NCI-H524 (cell line): ENCODE measurements at regions not wholly inside any gene's neighbourhood (a gene's known extent, or its start where the extent isn't known, plus 50 kb on each side); places are given as distances from the start of the nearest gene placed in this dataset.

Source experiments
- DNase-seq, 2 experiments: peaks; one replicate each; lab custom pipeline; 2025; lab: John Stamatoyannopoulos, UW

- DNase-seq = no peak
These were observed 352.2 kb downstream of the IDS start for GRCh38 chrX:149152941-149153340.

- DNase-seq = no peak
These were observed 353.0 kb downstream of the IDS start for GRCh38 chrX:149151805-149152757.

- no peak for DNase-seq
These were observed 359.2 kb downstream of the IDS start for GRCh38 chrX:149145845-149146285.

- DNase-seq = no peak
These were observed 373.3 kb downstream of the IDS start for GRCh38 chrX:149131774-149132173.

- DNase-seq = no peak
These were observed 375.3 kb downstream of the IDS start for GRCh38 chrX:149129767-149130166.

- no peak for DNase-seq
These were observed 380.5 kb downstream of the IDS start for GRCh38 chrX:149124526-149125108.

GRCh38 chrX:149121206-149121920 is 383.7 kb downstream of the IDS start:
- DNase-seq = no peak

- DNase-seq = no peak
These were observed 384.6 kb downstream of the IDS start for GRCh38 chrX:149120459-149120858.

GRCh38 chrX:149114874-149115273 is 390.2 kb downstream of the IDS start:
- DNase-seq = no peak

- DNase-seq = no peak
These were observed 391.1 kb downstream of the IDS start for GRCh38 chrX:149114001-149114400.

GRCh38 chrX:149097786-149098185 is 407.3 kb downstream of the IDS start:
- DNase-seq = no peak

- DNase-seq = no peak
These were observed 412.9 kb downstream of the IDS start for GRCh38 chrX:149092179-149092578.

- no peak for DNase-seq
These were observed 425.2 kb downstream of the IDS start for GRCh38 chrX:149079805-149080406.

GRCh38 chrX:149074398-149074797 is 430.7 kb downstream of the IDS start:
- DNase-seq = no peak

- no peak for DNase-seq
These were observed 431.6 kb downstream of the IDS start for GRCh38 chrX:149073479-149073878.

- no peak for DNase-seq
These were observed 435.2 kb downstream of the IDS start for GRCh38 chrX:149069899-149070298.

GRCh38 chrX:149060921-149061320 is 444.2 kb downstream of the IDS start:
- no peak for DNase-seq
